ENCODE measurements at regions not wholly inside any gene's neighbourhood (a gene's known extent, or its start where the extent isn't known, plus 50 kb on each side); places are given as distances from the start of the nearest gene placed in this dataset.

DNA sequence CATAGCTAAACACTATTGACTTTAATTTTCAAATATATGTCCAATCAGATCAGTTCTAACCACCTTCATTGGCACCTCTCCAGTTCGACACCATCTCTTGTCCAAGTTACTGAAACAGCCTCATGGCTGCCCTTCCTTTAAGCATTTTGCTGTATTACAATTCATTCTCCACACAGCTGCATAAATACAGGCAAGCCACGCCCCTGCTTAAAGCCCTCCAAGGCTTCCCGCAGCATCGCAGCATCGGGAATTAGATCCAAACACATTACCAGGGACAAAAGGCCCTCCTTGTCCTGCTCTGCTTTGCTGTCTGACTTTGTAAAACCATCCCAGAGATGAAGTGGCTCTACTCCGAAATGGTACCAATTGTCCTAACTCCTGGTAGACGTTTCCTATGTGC lies 75.1 kb upstream of the RAI14 start:
- TF ChIP-seq, protein P1, sequence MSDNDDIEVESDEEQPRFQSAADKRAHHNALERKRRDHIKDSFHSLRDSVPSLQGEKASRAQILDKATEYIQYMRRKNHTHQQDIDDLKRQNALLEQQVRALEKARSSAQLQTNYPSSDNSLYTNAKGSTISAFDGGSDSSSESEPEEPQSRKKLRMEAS (IDR thresholded peaks at IDR 0.05; ENCODE audit: low read depth, low read length) = no peak
- TF ChIP-seq MYC (IDR thresholded peaks at IDR 0.05; ENCODE audit: low read depth, low read length) (no peak), POLR2A (IDR thresholded peaks at IDR 0.05; ENCODE audit: extremely low read depth, insufficient read length) (no peak)
- TF ChIP-seq, protein P2, sequence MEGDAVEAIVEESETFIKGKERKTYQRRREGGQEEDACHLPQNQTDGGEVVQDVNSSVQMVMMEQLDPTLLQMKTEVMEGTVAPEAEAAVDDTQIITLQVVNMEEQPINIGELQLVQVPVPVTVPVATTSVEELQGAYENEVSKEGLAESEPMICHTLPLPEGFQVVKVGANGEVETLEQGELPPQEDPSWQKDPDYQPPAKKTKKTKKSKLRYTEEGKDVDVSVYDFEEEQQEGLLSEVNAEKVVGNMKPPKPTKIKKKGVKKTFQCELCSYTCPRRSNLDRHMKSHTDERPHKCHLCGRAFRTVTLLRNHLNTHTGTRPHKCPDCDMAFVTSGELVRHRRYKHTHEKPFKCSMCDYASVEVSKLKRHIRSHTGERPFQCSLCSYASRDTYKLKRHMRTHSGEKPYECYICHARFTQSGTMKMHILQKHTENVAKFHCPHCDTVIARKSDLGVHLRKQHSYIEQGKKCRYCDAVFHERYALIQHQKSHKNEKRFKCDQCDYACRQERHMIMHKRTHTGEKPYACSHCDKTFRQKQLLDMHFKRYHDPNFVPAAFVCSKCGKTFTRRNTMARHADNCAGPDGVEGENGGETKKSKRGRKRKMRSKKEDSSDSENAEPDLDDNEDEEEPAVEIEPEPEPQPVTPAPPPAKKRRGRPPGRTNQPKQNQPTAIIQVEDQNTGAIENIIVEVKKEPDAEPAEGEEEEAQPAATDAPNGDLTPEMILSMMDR (IDR thresholded peaks at IDR 0.05; ENCODE audit: low read depth, low read length) = no peak
- no peak overlapping the region for H3K4me3 ChIP-seq (ENCODE audit: low read depth, low read length)
- no peak for DNase-seq (ENCODE audit: low read depth)

DNA sequence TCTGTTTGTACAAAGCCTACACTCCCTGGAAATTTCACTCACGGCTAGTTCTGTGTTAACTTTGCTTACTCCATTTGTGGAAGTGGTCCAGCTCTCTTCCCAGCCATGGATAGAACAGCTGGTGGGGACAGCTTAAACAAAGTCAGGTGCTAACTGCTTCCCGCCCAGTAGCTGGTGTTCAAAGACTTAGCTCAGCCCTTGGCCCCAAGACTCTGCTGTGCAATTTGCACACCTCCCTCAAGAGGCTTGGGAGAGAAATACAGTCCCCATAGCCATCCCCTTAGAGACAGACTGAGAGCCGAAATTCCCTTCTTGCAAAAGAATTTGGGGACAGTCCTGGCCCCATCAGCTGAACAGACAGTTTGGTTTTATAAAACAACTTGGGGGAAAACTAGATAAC lies 73.8 kb upstream of the RAI14 start:
- TF ChIP-seq, protein P2 (IDR thresholded peaks at IDR 0.05; ENCODE audit: low read depth, low read length) = no peak
- TF ChIP-seq POLR2A (IDR thresholded peaks at IDR 0.05; ENCODE audit: extremely low read depth, insufficient read length) = no peak
- no peak for TF ChIP-seq MYC (IDR thresholded peaks at IDR 0.05; ENCODE audit: low read depth, low read length)
- TF ChIP-seq, protein P1 (IDR thresholded peaks at IDR 0.05; ENCODE audit: low read depth, low read length) = no peak
- DNase-seq (ENCODE audit: low read depth) = no peak
- no peak overlapping the region for H3K4me3 ChIP-seq (ENCODE audit: low read depth, low read length)

DNA sequence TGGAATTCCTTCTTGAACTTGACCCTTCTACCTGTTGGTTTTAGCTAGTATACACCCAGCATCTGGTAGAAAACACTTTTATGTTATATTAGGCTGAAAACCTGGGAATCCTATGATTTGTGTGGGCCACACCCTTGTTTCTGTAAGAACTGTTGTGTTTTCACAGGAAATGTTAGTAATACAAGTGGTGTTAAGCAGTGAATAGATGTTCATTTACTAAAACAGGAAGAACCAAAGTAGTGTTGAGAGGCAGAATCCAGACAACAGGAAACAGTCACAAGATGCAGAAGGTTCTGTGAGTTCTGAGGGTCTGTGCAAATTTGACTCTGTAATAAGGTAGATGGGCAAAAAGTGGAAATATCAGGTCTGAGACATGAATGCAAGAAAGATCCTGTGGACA lies 73.0 kb upstream of the RAI14 start:
- no peak for DNase-seq (ENCODE audit: low read depth)
- H3K4me3 ChIP-seq (ENCODE audit: low read depth, low read length) = no peak overlapping the region
- TF ChIP-seq POLR2A (IDR thresholded peaks at IDR 0.05; ENCODE audit: extremely low read depth, insufficient read length) (no peak), MYC (IDR thresholded peaks at IDR 0.05; ENCODE audit: low read depth, low read length) (no peak)
- TF ChIP-seq, protein P2 (IDR thresholded peaks at IDR 0.05; ENCODE audit: low read depth, low read length) = no peak
- TF ChIP-seq, protein P1 (IDR thresholded peaks at IDR 0.05; ENCODE audit: low read depth, low read length) = no peak

DNA sequence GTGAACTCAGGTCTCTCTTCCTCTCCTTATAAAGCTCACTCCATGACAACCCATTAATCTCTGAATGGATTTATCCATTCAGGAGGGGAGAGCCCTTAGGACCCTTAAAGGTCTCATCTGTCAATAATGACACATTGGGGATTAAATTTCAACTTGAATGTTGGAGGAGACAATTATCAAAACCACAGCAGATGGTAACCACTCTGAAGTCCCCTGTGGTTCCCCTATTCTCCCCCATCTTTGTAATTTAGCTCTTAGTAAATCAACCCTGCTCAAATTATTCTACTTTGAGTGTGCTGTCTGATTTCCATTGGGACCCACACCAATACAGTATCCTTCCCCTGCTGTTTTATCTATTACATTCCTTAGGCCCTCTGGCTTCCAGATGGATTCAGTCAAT lies 72.0 kb upstream of the RAI14 start:
- H3K4me3 ChIP-seq (ENCODE audit: low read depth, low read length) = no peak overlapping the region
- TF ChIP-seq, protein P1 (IDR thresholded peaks at IDR 0.05; ENCODE audit: low read depth, low read length) = no peak
- TF ChIP-seq, protein P2 (IDR thresholded peaks at IDR 0.05; ENCODE audit: low read depth, low read length) = no peak
- DNase-seq (ENCODE audit: low read depth) = no peak

DNA sequence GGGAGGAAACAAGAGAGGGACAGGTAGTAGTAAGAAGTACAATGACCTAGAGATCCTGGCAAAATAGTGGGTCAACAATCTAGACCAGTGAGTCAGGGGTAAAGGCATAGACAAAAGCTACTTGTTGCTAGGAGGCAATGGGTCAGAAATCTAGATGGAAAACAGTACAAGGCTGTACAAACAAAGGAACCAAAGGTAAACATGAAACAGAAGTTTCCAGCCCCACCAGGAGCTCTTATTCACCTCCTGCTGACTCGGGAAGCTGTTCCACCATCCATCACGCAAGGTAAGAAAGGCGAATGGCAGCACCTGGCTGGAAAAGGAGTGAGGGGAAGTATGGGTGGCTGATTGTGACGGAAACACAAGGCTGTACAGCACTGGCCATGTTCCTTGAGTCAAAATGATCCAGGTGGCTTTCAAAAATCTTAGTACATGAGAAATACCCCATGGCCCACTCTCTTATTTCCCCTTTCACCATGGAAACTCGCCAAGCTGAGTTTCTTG lies 70.5 kb upstream of the RAI14 start:
- H3K4me3 ChIP-seq (ENCODE audit: low read depth, low read length) = no peak overlapping the region
- DNase-seq (ENCODE audit: low read depth) = no peak
- TF ChIP-seq, protein P1 (IDR thresholded peaks at IDR 0.05; ENCODE audit: low read depth, low read length) = no peak
- TF ChIP-seq MYC (IDR thresholded peaks at IDR 0.05; ENCODE audit: low read depth, low read length) (no peak), POLR2A (IDR thresholded peaks at IDR 0.05; ENCODE audit: extremely low read depth, insufficient read length) (no peak)
- TF ChIP-seq, protein P2 (IDR thresholded peaks at IDR 0.05; ENCODE audit: low read depth, low read length) = no peak
